Limb (tissue), 2 donors: ENCODE measurements at regions not wholly inside any gene's neighbourhood (a gene's known extent, or its start where the extent isn't known, plus 50 kb on each side); places are given as distances from the start of the nearest gene placed in this dataset.

ENCODE experiments used
- DNase-seq, 2 donors: peaks; one replicate each; pipeline ENCODE4 v3.0.0-alpha.2; 2016; ENCODE audit errors: extremely low spot score in 2 of 2

GRCh38 chr11:121754598-121754997 is 301.8 kb upstream of the SORL1-AS1 start:
- no peak for DNase-seq

GRCh38 chr11:121749691-121750090 is 296.9 kb upstream of the SORL1-AS1 start:
- DNase-seq, result peak in 1 of 2 donors; percentile 34

- no peak for DNase-seq
Measured at GRCh38 chr11:121748068-121748467, 295.3 kb upstream of the SORL1-AS1 start.

GRCh38 chr11:121743285-121743684 is 290.5 kb upstream of the SORL1-AS1 start:
- no peak for DNase-seq

- peak; percentile 82 to 91 for DNase-seq
Measured at GRCh38 chr11:121741761-121742361, 289.1 kb upstream of the SORL1-AS1 start.

- peak; percentile 65 to 91 for DNase-seq
Measured at GRCh38 chr11:121741351-121741760, 288.6 kb upstream of the SORL1-AS1 start.

GRCh38 chr11:121740902-121741301 is 288.1 kb upstream of the SORL1-AS1 start:
- no peak for DNase-seq

- no peak for DNase-seq
Measured at GRCh38 chr11:121733858-121734257, 281.1 kb upstream of the SORL1-AS1 start.

GRCh38 chr11:121727942-121728341 is 275.2 kb upstream of the SORL1-AS1 start:
- no peak for DNase-seq

- peak; percentile 61 to 75 for DNase-seq
Measured at GRCh38 chr11:121723246-121723741, 270.5 kb upstream of the SORL1-AS1 start.

- peak; percentile 94 to 97 for DNase-seq
Measured at GRCh38 chr11:121722431-121723245, 269.9 kb upstream of the SORL1-AS1 start.

GRCh38 chr11:121721961-121722360 is 269.2 kb upstream of the SORL1-AS1 start:
- DNase-seq, result no peak

- no peak for DNase-seq
Measured at GRCh38 chr11:121721448-121721847, 268.7 kb upstream of the SORL1-AS1 start.

- DNase-seq, result no peak
Measured at GRCh38 chr11:121717296-121717695, 264.5 kb upstream of the SORL1-AS1 start.

- DNase-seq, result peak in 1 of 2 donors; percentile 63
Measured at GRCh38 chr11:121716060-121716459, 263.3 kb upstream of the SORL1-AS1 start.

GRCh38 chr11:121715405-121715804 is 262.6 kb upstream of the SORL1-AS1 start:
- peak in 1 of 2 donors; percentile 65 for DNase-seq

GRCh38 chr11:121714351-121714750 is 261.6 kb upstream of the SORL1-AS1 start:
- DNase-seq, result no peak

- no peak for DNase-seq
Measured at GRCh38 chr11:121711939-121712338, 259.2 kb upstream of the SORL1-AS1 start.

- no peak for DNase-seq
Measured at GRCh38 chr11:121711236-121711635, 258.5 kb upstream of the SORL1-AS1 start.

GRCh38 chr11:121706884-121707420 is 254.2 kb upstream of the SORL1-AS1 start:
- no peak for DNase-seq

- DNase-seq, result peak in 1 of 2 donors; percentile 79
Measured at GRCh38 chr11:121703201-121703600, 250.4 kb upstream of the SORL1-AS1 start.

- no peak for DNase-seq
Measured at GRCh38 chr11:121700968-121701367, 248.2 kb upstream of the SORL1-AS1 start.
